Superior temporal gyrus (tissue), 1 donor: ENCODE measurements at regions not wholly inside any gene's neighbourhood (a gene's known extent, or its start where the extent isn't known, plus 50 kb on each side); places are given as distances from the start of the nearest gene placed in this dataset.

Experiments
- DNase-seq: peaks from one replicate; pipeline ENCODE4 v3.0.0-alpha.2; 2016; ENCODE audit errors: extremely low spot score

GRCh38 chr2:10201201-10201600, 78.7 kb downstream of the RRM2 start:
- no peak for DNase-seq

GRCh38 chr2:10202131-10202665, 79.7 kb downstream of the RRM2 start:
- no peak for DNase-seq

GRCh38 chr2:10204326-10205161, 82.0 kb downstream of the RRM2 start:
- DNase-seq: no peak

- no peak for DNase-seq
Observed at GRCh38 chr2:10205162-10205475, 82.6 kb downstream of the RRM2 start.

- no peak for DNase-seq
Observed at GRCh38 chr2:10208736-10209135, 86.2 kb downstream of the RRM2 start.

GRCh38 chr2:10209406-10209935, 86.9 kb downstream of the RRM2 start:
- DNase-seq: no peak

GRCh38 chr2:10210336-10210735, 87.8 kb downstream of the RRM2 start:
- no peak for DNase-seq

- DNase-seq: no peak
Observed at GRCh38 chr2:10211844-10212422, 89.4 kb downstream of the RRM2 start.

GRCh38 chr2:10212827-10213226, 89.9 kb upstream of the HPCAL1 start:
- DNase-seq: no peak

- no peak for DNase-seq
Observed at GRCh38 chr2:10214179-10214578, 88.5 kb upstream of the HPCAL1 start.

GRCh38 chr2:10215393-10215935, 87.2 kb upstream of the HPCAL1 start:
- DNase-seq: no peak

- DNase-seq: no peak
Observed at GRCh38 chr2:10216677-10217488, 85.8 kb upstream of the HPCAL1 start.

GRCh38 chr2:10217489-10218435, 84.9 kb upstream of the HPCAL1 start:
- DNase-seq: no peak

- no peak for DNase-seq
Observed at GRCh38 chr2:10220045-10220901, 82.4 kb upstream of the HPCAL1 start.

- no peak for DNase-seq
Observed at GRCh38 chr2:10220902-10221391, 81.8 kb upstream of the HPCAL1 start.

GRCh38 chr2:10221443-10221842, 81.3 kb upstream of the HPCAL1 start:
- no peak for DNase-seq

GRCh38 chr2:10221976-10222870, 80.5 kb upstream of the HPCAL1 start:
- no peak for DNase-seq

GRCh38 chr2:10223471-10223870, 79.2 kb upstream of the HPCAL1 start:
- no peak for DNase-seq
